OCI-LY1 (cell line): ENCODE measurements at regions not wholly inside any gene's neighbourhood (a gene's known extent, or its start where the extent isn't known, plus 50 kb on each side); places are given as distances from the start of the nearest gene placed in this dataset.

Experiments used
- CTCF ChIP-seq: fragments of 200-600 bp; sonication (generic), shearing (Covaris generic); IDR thresholded peaks from 2 replicates; pipeline ENCODE4 v1.5.1; 2017; ENCODE audit warnings: mild to moderate bottlenecking, antibody characterized with exemption, low read length, moderate library complexity, mixed read lengths
- EZH2 ChIP-seq: fragments of 200-600 bp; sonication (generic), shearing (Covaris generic); IDR thresholded peaks from 2 replicates; pipeline ENCODE4 v1.8.0; 2017; ENCODE audit warnings: borderline replicate concordance, mixed run types, mild to moderate bottlenecking, antibody characterized with exemption, low read length, moderate library complexity, mixed read lengths

- TF ChIP-seq CTCF (no peak), EZH2 (no peak)
Measured at GRCh38 chr20:23257106-23257761, 93.4 kb upstream of the NXT1 start.
